ENCODE measurements at regions not wholly inside any gene's neighbourhood (a gene's known extent, or its start where the extent isn't known, plus 50 kb on each side); places are given as distances from the start of the nearest gene placed in this dataset.

- TF ChIP-seq CTCF (IDR thresholded peaks at IDR 0.05; ENCODE audit: low read depth, low read length) = no peak
- no peak for TF ChIP-seq MAX (IDR thresholded peaks at IDR 0.05; ENCODE audit: low read depth, low read length)
- TF ChIP-seq POLR2A (IDR thresholded peaks at IDR 0.05; ENCODE audit: extremely low read depth, insufficient read length) = no peak
Measured at GRCh38 chr7:123398921-123399320, 135.5 kb downstream of the IQUB start.

Measured in NB4 (cell line).